Muscle of leg (tissue), 3 donors: ENCODE measurements at regions not wholly inside any gene's neighbourhood (a gene's known extent, or its start where the extent isn't known, plus 50 kb on each side); places are given as distances from the start of the nearest gene placed in this dataset.

ENCODE experiments used
- DNase-seq: peaks from one replicate; pipeline ENCODE4 v3.0.0; 2013
- H3K27ac ChIP-seq: one replicate; pipeline ENCODE4 v1.5.1; 2013; ENCODE audit warnings: mild to moderate bottlenecking, low read length, control low read depth
- H3K27me3 ChIP-seq: one replicate; pipeline ENCODE4 v1.6.1; 2013; ENCODE audit warnings: low read length; ENCODE audit not compliant: control insufficient read depth, insufficient read depth
- H3K36me3 ChIP-seq: one replicate; pipeline ENCODE4 v1.6.1; 2013; ENCODE audit warnings: low read length; ENCODE audit not compliant: control insufficient read depth, insufficient read depth
- H3K4me1 ChIP-seq: one replicate; pipeline ENCODE4 v1.6.1; 2013; ENCODE audit warnings: low read length; ENCODE audit not compliant: control insufficient read depth, insufficient read depth
- H3K4me3 ChIP-seq: one replicate; pipeline ENCODE4 v1.5.1; 2013; ENCODE audit warnings: low read length, control low read depth
- H3K9me3 ChIP-seq: replicated peaks from 2 replicates; pipeline ENCODE4 v1.6.1; 2013; ENCODE audit warnings: low read depth, low read length; ENCODE audit not compliant: control insufficient read depth
- WGBS: methylation state at CpG from one replicate; pipeline ENCODE4 v1.1.5; 2013; ENCODE audit warnings: missing lambda C conversion rate; ENCODE audit not compliant: insufficient coverage; 5-methylcytosine and 5-hydroxymethylcytosine counted together

- no peaks in the 10 kb centered on the region for H3K27me3 ChIP-seq
- H3K4me1 ChIP-seq, result no peaks in the 10 kb centered on the region
- DNase-seq, result no peak
- H3K36me3 ChIP-seq, result no peaks in the 10 kb centered on the region
- H3K4me3 ChIP-seq, result no peak overlapping the region
- WGBS, result no CpG with 5 or more reads among the region's 2 CpGs
- no peak overlapping the region for H3K27ac ChIP-seq
- H3K9me3 ChIP-seq, result peaks cover 3% of the 10 kb centered on the region
Observed at GRCh38 chr16:54783980-54784379, 146.7 kb upstream of the IRX5 start.

- H3K9me3 ChIP-seq, result peaks cover 3% of the 10 kb centered on the region
- no peak overlapping the region for H3K27ac ChIP-seq
- no peak for DNase-seq
- no peaks in the 10 kb centered on the region for H3K4me1 ChIP-seq
- H3K36me3 ChIP-seq, result no peaks in the 10 kb centered on the region
- H3K4me3 ChIP-seq, result no peak overlapping the region
- WGBS, result 100% methylated on average over 1 of the region's 3 CpGs
- H3K27me3 ChIP-seq, result no peaks in the 10 kb centered on the region
Observed at GRCh38 chr16:54783226-54783625, 147.4 kb upstream of the IRX5 start.

- Histone ChIP-seq H3K36me3 (no peaks in the 10 kb centered on the region), H3K4me3 (no peak overlapping the region), H3K4me1 (no peaks in the 10 kb centered on the region), H3K9me3 (no peaks in the 10 kb centered on the region), H3K27me3 (no peaks in the 10 kb centered on the region), H3K27ac (no peak overlapping the region)
- WGBS, result no CpG with 5 or more reads among the region's 1 CpG
- DNase-seq, result peak; percentile 33
Observed at GRCh38 chr16:54780266-54780665, 150.4 kb upstream of the IRX5 start.

GRCh38 chr16:54779549-54779948 is 151.1 kb upstream of the IRX5 start:
- no peak overlapping the region for H3K27ac ChIP-seq
- no peaks in the 10 kb centered on the region for H3K36me3 ChIP-seq
- no peaks in the 10 kb centered on the region for H3K9me3 ChIP-seq
- H3K4me3 ChIP-seq, result no peak overlapping the region
- no peaks in the 10 kb centered on the region for H3K27me3 ChIP-seq
- no peak for DNase-seq
- no peaks in the 10 kb centered on the region for H3K4me1 ChIP-seq

- no CpG with 5 or more reads among the region's 3 CpGs for WGBS
- Histone ChIP-seq H3K27me3 (no peaks in the 10 kb centered on the region), H3K36me3 (no peaks in the 10 kb centered on the region), H3K9me3 (no peaks in the 10 kb centered on the region), H3K4me1 (no peaks in the 10 kb centered on the region), H3K27ac (no peak overlapping the region), H3K4me3 (no peak overlapping the region)
- no peak for DNase-seq
Observed at GRCh38 chr16:54774768-54775167, 155.9 kb upstream of the IRX5 start.

- no peaks in the 10 kb centered on the region for H3K9me3 ChIP-seq
- WGBS, result no CpG with 5 or more reads among the region's 4 CpGs
- H3K4me1 ChIP-seq, result no peaks in the 10 kb centered on the region
- no peaks in the 10 kb centered on the region for H3K36me3 ChIP-seq
- no peaks in the 10 kb centered on the region for H3K27me3 ChIP-seq
- DNase-seq, result no peak
- H3K27ac ChIP-seq, result no peak overlapping the region
- H3K4me3 ChIP-seq, result no peak overlapping the region
Observed at GRCh38 chr16:54772400-54772799, 158.3 kb upstream of the IRX5 start.

GRCh38 chr16:54766355-54766754 is 164.3 kb upstream of the IRX5 start:
- peaks cover 4% of the 10 kb centered on the region for H3K9me3 ChIP-seq
- WGBS, result no CpG with 5 or more reads among the region's 3 CpGs
- H3K4me1 ChIP-seq, result no peaks in the 10 kb centered on the region
- no peak overlapping the region for H3K4me3 ChIP-seq
- no peaks in the 10 kb centered on the region for H3K36me3 ChIP-seq
- H3K27ac ChIP-seq, result no peak overlapping the region
- no peak for DNase-seq
- H3K27me3 ChIP-seq, result no peaks in the 10 kb centered on the region

GRCh38 chr16:54750249-54750648 is 180.4 kb upstream of the IRX5 start:
- Histone ChIP-seq H3K36me3 (no peaks in the 10 kb centered on the region), H3K4me1 (no peaks in the 10 kb centered on the region), H3K27me3 (no peaks in the 10 kb centered on the region), H3K9me3 (no peaks in the 10 kb centered on the region), H3K4me3 (no peak overlapping the region), H3K27ac (no peak overlapping the region)
- DNase-seq, result no peak
- WGBS, result no CpG with 5 or more reads among the region's 7 CpGs

GRCh38 chr16:54748611-54749190 is 182.0 kb upstream of the IRX5 start:
- Histone ChIP-seq H3K4me3 (no peak overlapping the region), H3K27ac (no peak overlapping the region), H3K9me3 (no peaks in the 10 kb centered on the region), H3K36me3 (no peaks in the 10 kb centered on the region), H3K4me1 (no peaks in the 10 kb centered on the region), H3K27me3 (no peaks in the 10 kb centered on the region)
- WGBS, result 39% methylated on average over 2 of the region's 6 CpGs
- no peak for DNase-seq

GRCh38 chr16:54746596-54746995 is 184.1 kb upstream of the IRX5 start:
- WGBS, result no CpG with 5 or more reads among the region's 4 CpGs
- H3K27ac ChIP-seq, result no peak overlapping the region
- H3K36me3 ChIP-seq, result no peaks in the 10 kb centered on the region

GRCh38 chr16:54744998-54745397 is 185.7 kb upstream of the IRX5 start:
- Histone ChIP-seq H3K27ac (no peak overlapping the region), H3K9me3 (no peaks in the 10 kb centered on the region), H3K36me3 (no peaks in the 10 kb centered on the region), H3K27me3 (no peaks in the 10 kb centered on the region), H3K4me1 (no peaks in the 10 kb centered on the region), H3K4me3 (no peak overlapping the region)
- DNase-seq, result no peak
- WGBS, result 77% methylated on average over 5 of the region's 6 CpGs

More at GRCh38 chr16:54746596-54746995, 184.1 kb upstream of the IRX5 start:
- no peak for DNase-seq
- Histone ChIP-seq H3K4me3 (no peak overlapping the region), H3K4me1 (no peaks in the 10 kb centered on the region), H3K9me3 (no peaks in the 10 kb centered on the region), H3K27me3 (no peaks in the 10 kb centered on the region)
